ENCODE measurements at regions not wholly inside any gene's neighbourhood (a gene's known extent, or its start where the extent isn't known, plus 50 kb on each side); places are given as distances from the start of the nearest gene placed in this dataset.

DNA sequence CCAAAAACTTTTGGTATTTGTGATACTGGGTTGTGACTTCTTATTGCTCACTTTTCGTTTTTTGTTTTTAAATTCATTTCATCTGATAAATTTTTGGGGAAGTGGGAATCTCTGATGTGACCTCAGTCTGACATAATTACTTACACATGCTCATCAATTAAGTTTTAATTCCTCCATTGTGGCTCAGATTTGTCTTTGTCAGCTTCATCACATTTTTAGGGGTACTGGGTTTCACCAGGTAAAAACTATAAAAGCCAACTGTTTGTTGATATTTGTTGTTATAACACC is 425.3 kb upstream of the TGFBR2 start:
- H3K4me3 ChIP-seq (ENCODE audit: low read depth in 1 of 5, low read length in 5 of 5): no peak overlapping the region
- no peak overlapping the region for H3K9ac ChIP-seq (ENCODE audit: low read length in 5 of 5)
- no peaks in the 10 kb centered on the region for H3K36me3 ChIP-seq (ENCODE audit: control insufficient read depth in 5 of 5, insufficient read depth in 5 of 5, low read length in 5 of 5)
- H3K27ac ChIP-seq (ENCODE audit: low read depth, low read length): no peak overlapping the region
- H3K4me1 ChIP-seq (ENCODE audit: control insufficient read depth in 5 of 5, insufficient read depth in 5 of 5, low read length in 5 of 5): peaks cover 0 to 10% (median 7%) of the 10 kb centered on the region in 5 donors
- no peaks in the 10 kb centered on the region for H3K27me3 ChIP-seq (ENCODE audit: control insufficient read depth in 5 of 5, insufficient read depth in 4 of 5, low read length in 5 of 5)
- no peaks in the 10 kb centered on the region for H3K9me3 ChIP-seq (ENCODE audit: control insufficient read depth in 5 of 5, low read length in 5 of 5)

DNA sequence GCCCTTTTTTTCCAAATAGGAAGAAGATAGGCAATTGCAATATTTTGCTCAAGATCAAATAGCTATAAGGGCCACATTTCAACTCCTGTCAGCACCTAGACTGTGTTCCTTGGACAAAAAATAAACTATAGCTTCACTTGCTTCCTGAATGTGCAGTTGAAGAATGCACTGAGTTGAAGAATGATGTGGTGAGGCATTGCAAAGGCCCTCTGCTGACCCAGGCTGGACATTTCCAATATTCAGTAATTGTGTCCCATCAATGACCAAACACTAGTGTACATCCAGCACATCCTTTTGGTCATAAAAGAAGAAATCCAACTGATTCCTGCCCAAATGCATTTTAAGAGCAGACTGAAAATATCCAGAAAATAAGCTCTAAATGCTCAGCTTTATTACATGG is 424.8 kb upstream of the TGFBR2 start:
- no peak overlapping the region for H3K27ac ChIP-seq (ENCODE audit: low read depth, low read length)
- H3K4me1 ChIP-seq (ENCODE audit: control insufficient read depth in 5 of 5, insufficient read depth in 5 of 5, low read length in 5 of 5): peaks cover 0 to 10% (median 7%) of the 10 kb centered on the region in 5 donors
- H3K9ac ChIP-seq (ENCODE audit: low read length in 5 of 5): no peak overlapping the region
- no peaks in the 10 kb centered on the region for H3K36me3 ChIP-seq (ENCODE audit: control insufficient read depth in 5 of 5, insufficient read depth in 5 of 5, low read length in 5 of 5)
- H3K27me3 ChIP-seq (ENCODE audit: control insufficient read depth in 5 of 5, insufficient read depth in 4 of 5, low read length in 5 of 5): no peaks in the 10 kb centered on the region
- H3K9me3 ChIP-seq (ENCODE audit: control insufficient read depth in 5 of 5, low read length in 5 of 5): no peaks in the 10 kb centered on the region
- H3K4me3 ChIP-seq (ENCODE audit: low read depth in 1 of 5, low read length in 5 of 5): no peak overlapping the region

DNA sequence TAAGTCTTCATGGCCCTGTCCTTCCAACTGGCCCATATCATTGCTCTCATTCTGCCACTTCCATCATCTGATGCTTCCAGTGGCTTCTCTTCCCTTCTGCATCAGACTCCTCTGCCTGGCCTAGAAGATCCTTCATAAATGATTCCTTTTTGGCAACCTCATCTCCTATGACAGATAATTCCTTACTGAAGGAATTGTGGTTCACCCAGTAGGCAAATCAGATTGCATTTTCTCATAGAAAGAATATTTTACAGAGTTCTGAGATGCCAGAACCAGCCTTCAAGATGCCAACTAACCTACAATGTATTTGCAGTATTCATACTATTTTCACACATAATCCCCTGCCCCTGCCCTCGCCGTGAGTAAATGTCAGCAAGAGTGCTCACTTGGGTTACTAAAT is 423.0 kb upstream of the TGFBR2 start:
- H3K4me1 ChIP-seq (ENCODE audit: control insufficient read depth in 5 of 5, insufficient read depth in 5 of 5, low read length in 5 of 5): peaks cover 0 to 14% (median 7%) of the 10 kb centered on the region in 5 donors
- H3K27ac ChIP-seq (ENCODE audit: low read depth, low read length): no peak overlapping the region
- no peaks in the 10 kb centered on the region for H3K27me3 ChIP-seq (ENCODE audit: control insufficient read depth in 5 of 5, insufficient read depth in 4 of 5, low read length in 5 of 5)
- no peak overlapping the region for H3K4me3 ChIP-seq (ENCODE audit: low read depth in 1 of 5, low read length in 5 of 5)
- H3K36me3 ChIP-seq (ENCODE audit: control insufficient read depth in 5 of 5, insufficient read depth in 5 of 5, low read length in 5 of 5): no peaks in the 10 kb centered on the region
- H3K9me3 ChIP-seq (ENCODE audit: control insufficient read depth in 5 of 5, low read length in 5 of 5): no peaks in the 10 kb centered on the region
- no peak overlapping the region for H3K9ac ChIP-seq (ENCODE audit: low read length in 5 of 5)

DNA sequence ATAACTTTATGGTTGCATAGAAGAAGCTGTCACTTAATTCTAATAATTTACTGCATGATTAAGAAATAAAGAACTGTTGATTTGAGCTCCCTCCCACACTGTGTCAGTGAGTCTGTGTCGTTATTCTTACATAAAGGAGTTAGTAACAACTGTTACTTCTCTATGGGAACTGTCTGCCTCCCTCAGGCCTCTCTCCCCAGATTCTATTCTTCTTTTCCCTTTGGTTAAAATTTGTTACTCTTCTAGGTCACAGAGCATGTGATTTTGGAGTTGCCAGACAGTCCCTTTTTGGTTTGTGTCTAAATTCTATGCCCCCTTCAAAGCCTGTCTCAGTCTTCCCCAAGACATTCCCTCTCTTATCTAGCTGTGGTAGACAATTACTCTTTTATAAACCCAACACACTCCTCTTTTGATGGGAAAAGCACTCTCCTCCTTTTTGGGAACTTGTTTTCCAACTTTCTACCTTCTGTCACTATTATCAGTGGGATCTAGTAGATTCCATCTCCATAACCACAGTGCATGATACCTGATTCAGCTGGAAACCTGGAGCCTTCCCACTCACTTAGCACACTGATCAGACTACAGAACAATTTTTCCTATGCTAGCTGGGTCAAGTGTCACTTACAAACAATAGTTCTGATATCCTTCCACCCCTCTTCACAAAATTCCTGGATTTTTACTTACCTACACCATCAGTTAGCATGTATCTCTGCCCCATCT is 422.1 kb upstream of the TGFBR2 start:
- Histone ChIP-seq H3K9me3 (ENCODE audit: control insufficient read depth in 5 of 5, low read length in 5 of 5) (no peaks in the 10 kb centered on the region), H3K4me1 (ENCODE audit: control insufficient read depth in 5 of 5, insufficient read depth in 5 of 5, low read length in 5 of 5) (peaks cover 0 to 14% (median 7%) of the 10 kb centered on the region in 5 donors), H3K36me3 (ENCODE audit: control insufficient read depth in 5 of 5, insufficient read depth in 5 of 5, low read length in 5 of 5) (no peaks in the 10 kb centered on the region), H3K9ac (ENCODE audit: low read length in 5 of 5) (no peak overlapping the region), H3K27me3 (ENCODE audit: control insufficient read depth in 5 of 5, insufficient read depth in 4 of 5, low read length in 5 of 5) (no peaks in the 10 kb centered on the region), H3K27ac (ENCODE audit: low read depth, low read length) (no peak overlapping the region), H3K4me3 (ENCODE audit: low read depth in 1 of 5, low read length in 5 of 5) (no peak overlapping the region)

DNA sequence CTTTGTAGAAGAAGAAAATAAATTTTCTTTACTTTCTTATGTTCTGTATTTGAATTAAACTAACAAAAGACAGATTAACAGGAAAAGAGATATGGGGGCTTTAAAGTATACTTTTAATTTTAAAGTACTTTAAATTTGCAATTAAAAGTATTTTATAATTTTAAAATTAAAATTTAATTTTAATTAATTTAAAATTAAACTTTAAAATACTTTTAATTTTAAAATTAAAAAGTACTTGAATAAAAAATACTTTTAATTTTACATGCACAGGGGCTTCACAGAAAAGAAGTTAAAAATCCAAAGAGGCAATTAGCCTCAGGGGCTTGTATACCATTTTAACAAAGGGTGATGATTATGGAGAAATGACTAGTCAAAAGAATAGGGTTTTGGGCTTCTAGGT is 420.5 kb upstream of the TGFBR2 start:
- no peaks in the 10 kb centered on the region for H3K27me3 ChIP-seq (ENCODE audit: control insufficient read depth in 5 of 5, insufficient read depth in 4 of 5, low read length in 5 of 5)
- H3K4me3 ChIP-seq (ENCODE audit: low read depth in 1 of 5, low read length in 5 of 5): no peak overlapping the region
- H3K27ac ChIP-seq (ENCODE audit: low read depth, low read length): no peak overlapping the region
- H3K36me3 ChIP-seq (ENCODE audit: control insufficient read depth in 5 of 5, insufficient read depth in 5 of 5, low read length in 5 of 5): no peaks in the 10 kb centered on the region
- peaks cover 0 to 8% (median 2%) of the 10 kb centered on the region in 5 donors for H3K4me1 ChIP-seq (ENCODE audit: control insufficient read depth in 5 of 5, insufficient read depth in 5 of 5, low read length in 5 of 5)
- H3K9ac ChIP-seq (ENCODE audit: low read length in 5 of 5): no peak overlapping the region
- no peaks in the 10 kb centered on the region for H3K9me3 ChIP-seq (ENCODE audit: control insufficient read depth in 5 of 5, low read length in 5 of 5)

DNA sequence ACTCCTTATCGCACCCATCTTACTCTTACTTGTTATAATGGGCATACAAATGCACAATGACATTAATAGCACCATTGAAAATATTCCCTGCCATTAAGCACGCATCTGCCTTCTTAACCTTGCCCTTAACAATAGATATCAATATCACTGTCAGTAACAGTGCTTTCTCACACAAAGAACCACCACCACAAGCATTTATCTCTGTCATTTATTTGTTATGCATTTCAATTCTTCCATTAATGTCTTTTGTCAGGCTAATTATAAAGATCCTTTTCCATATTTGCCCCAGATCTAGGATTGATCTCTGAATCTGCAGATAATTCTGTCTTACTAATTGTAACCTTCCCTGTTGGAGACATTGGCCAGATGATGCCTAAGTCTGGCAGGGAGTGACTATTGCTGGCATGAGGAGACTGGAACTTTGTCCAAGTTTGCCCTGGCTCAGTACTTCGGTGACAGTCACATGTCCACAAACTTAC is 419.6 kb upstream of the TGFBR2 start:
- H3K27ac ChIP-seq (ENCODE audit: low read depth, low read length): no peak overlapping the region
- H3K4me1 ChIP-seq (ENCODE audit: control insufficient read depth in 5 of 5, insufficient read depth in 5 of 5, low read length in 5 of 5): peaks cover 0 to 6% (median 0%) of the 10 kb centered on the region in 5 donors
- H3K36me3 ChIP-seq (ENCODE audit: control insufficient read depth in 5 of 5, insufficient read depth in 5 of 5, low read length in 5 of 5): no peaks in the 10 kb centered on the region
- no peaks in the 10 kb centered on the region for H3K9me3 ChIP-seq (ENCODE audit: control insufficient read depth in 5 of 5, low read length in 5 of 5)
- no peak overlapping the region for H3K9ac ChIP-seq (ENCODE audit: low read length in 5 of 5)
- no peak overlapping the region for H3K4me3 ChIP-seq (ENCODE audit: low read depth in 1 of 5, low read length in 5 of 5)
- no peaks in the 10 kb centered on the region for H3K27me3 ChIP-seq (ENCODE audit: control insufficient read depth in 5 of 5, insufficient read depth in 4 of 5, low read length in 5 of 5)

DNA sequence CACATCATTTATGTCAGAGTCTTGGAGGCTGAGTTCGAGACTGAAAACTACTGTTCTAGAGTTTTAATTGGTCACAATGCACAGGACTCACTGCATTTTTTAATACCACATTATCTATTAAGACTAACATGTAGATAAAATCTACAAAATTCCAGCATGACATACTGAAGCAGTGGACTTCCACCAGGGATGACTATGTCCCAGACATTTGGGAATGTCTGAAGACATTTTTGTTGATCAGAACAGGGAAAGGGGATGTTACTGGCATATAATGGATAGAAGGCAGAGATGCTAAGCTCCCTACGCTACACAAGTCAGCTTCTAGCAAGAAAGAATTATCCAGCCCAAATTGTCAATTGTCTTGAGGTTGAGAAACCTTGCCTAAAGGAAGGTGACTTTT is 419.0 kb upstream of the TGFBR2 start:
- Histone ChIP-seq H3K27me3 (ENCODE audit: control insufficient read depth in 5 of 5, insufficient read depth in 4 of 5, low read length in 5 of 5) (no peaks in the 10 kb centered on the region), H3K9ac (ENCODE audit: low read length in 5 of 5) (no peak overlapping the region), H3K4me3 (ENCODE audit: low read depth in 1 of 5, low read length in 5 of 5) (no peak overlapping the region), H3K27ac (ENCODE audit: low read depth, low read length) (no peak overlapping the region), H3K36me3 (ENCODE audit: control insufficient read depth in 5 of 5, insufficient read depth in 5 of 5, low read length in 5 of 5) (no peaks in the 10 kb centered on the region), H3K4me1 (ENCODE audit: control insufficient read depth in 5 of 5, insufficient read depth in 5 of 5, low read length in 5 of 5) (peaks cover 0 to 6% (median 0%) of the 10 kb centered on the region in 5 donors), H3K9me3 (ENCODE audit: control insufficient read depth in 5 of 5, low read length in 5 of 5) (no peaks in the 10 kb centered on the region)

DNA sequence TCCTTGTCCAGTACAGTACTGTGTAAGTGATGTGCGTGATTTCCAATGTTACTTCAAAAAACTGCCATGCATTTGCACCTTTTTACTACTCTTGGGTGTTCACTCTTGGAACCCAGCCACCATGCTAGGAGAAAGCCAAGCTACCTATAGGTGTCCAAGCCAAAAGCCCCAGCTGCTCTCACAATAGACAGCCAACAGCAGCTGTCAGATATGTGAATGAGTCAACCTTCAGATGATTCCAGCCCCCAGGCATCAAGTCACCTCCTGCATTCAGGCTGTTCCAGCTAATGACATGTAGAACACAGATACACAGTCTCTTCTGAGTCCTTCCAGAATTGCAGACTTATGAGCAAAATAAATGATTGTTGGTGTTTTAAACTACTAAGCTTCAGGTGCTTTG is 417.7 kb upstream of the TGFBR2 start:
- H3K4me3 ChIP-seq (ENCODE audit: low read depth in 1 of 5, low read length in 5 of 5): no peak overlapping the region
- H3K9me3 ChIP-seq (ENCODE audit: control insufficient read depth in 5 of 5, low read length in 5 of 5): no peaks in the 10 kb centered on the region
- H3K36me3 ChIP-seq (ENCODE audit: control insufficient read depth in 5 of 5, insufficient read depth in 5 of 5, low read length in 5 of 5): no peaks in the 10 kb centered on the region
- H3K9ac ChIP-seq (ENCODE audit: low read length in 5 of 5): no peak overlapping the region
- H3K4me1 ChIP-seq (ENCODE audit: control insufficient read depth in 5 of 5, insufficient read depth in 5 of 5, low read length in 5 of 5): peaks cover 0 to 6% (median 0%) of the 10 kb centered on the region in 5 donors
- H3K27me3 ChIP-seq (ENCODE audit: control insufficient read depth in 5 of 5, insufficient read depth in 4 of 5, low read length in 5 of 5): no peaks in the 10 kb centered on the region
- no peak overlapping the region for H3K27ac ChIP-seq (ENCODE audit: low read depth, low read length)

DNA sequence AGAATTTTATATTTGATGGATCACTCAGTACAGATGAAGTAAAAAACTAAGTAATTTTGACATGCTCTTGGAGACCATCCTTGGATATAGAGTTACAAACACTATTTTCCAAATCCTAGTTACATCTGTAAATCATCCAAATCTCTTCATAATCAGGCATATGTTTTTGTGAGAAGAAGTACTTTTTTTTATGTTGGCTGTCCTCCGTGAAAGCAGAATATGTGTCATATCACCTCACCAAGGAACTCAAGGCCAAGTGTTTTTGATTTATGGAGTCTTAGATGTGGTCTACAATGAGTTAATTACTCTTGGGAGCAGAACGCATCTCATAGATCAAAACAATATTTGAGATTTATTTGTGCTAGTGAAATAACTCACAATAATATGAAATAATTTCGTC is 416.5 kb upstream of the TGFBR2 start:
- H3K27me3 ChIP-seq (ENCODE audit: control insufficient read depth in 5 of 5, insufficient read depth in 4 of 5, low read length in 5 of 5): no peaks in the 10 kb centered on the region

DNA sequence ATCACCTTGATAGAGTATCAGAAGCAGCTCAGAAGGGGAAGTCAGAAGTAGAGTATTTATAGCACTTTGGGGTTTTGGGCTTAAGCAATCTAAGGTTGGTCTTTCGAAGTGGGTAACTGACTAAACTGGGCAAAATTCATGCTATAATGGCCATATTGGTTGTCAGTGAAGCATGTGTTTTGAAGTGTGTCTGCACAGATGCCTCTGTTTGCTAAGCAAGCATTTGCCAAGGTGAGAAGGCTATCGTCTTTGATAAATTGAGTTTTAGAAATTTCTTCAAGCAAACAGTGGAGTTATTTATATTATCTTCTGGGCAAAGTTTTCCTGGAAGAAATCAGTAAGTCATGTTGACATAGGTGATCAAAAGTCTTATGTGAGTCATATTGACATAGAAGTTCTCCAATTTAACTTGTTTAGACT is 412.8 kb upstream of the TGFBR2 start:
- peaks cover 0 to 21% (median 0%) of the 10 kb centered on the region in 5 donors for H3K4me1 ChIP-seq (ENCODE audit: control insufficient read depth in 5 of 5, insufficient read depth in 5 of 5, low read length in 5 of 5)
- H3K27ac ChIP-seq (ENCODE audit: low read depth, low read length): no peak overlapping the region
- no peaks in the 10 kb centered on the region for H3K27me3 ChIP-seq (ENCODE audit: control insufficient read depth in 5 of 5, insufficient read depth in 4 of 5, low read length in 5 of 5)
- no peak overlapping the region for H3K4me3 ChIP-seq (ENCODE audit: low read depth in 1 of 5, low read length in 5 of 5)
- no peaks in the 10 kb centered on the region for H3K9me3 ChIP-seq (ENCODE audit: control insufficient read depth in 5 of 5, low read length in 5 of 5)
- no peak overlapping the region for H3K9ac ChIP-seq (ENCODE audit: low read length in 5 of 5)
- no peaks in the 10 kb centered on the region for H3K36me3 ChIP-seq (ENCODE audit: control insufficient read depth in 5 of 5, insufficient read depth in 5 of 5, low read length in 5 of 5)

More for the DNA sequence above, 416.5 kb upstream of the TGFBR2 start:
- Histone ChIP-seq H3K9ac (ENCODE audit: low read length in 5 of 5) (no peak overlapping the region), H3K36me3 (ENCODE audit: control insufficient read depth in 5 of 5, insufficient read depth in 5 of 5, low read length in 5 of 5) (no peaks in the 10 kb centered on the region), H3K27ac (ENCODE audit: low read depth, low read length) (no peak overlapping the region), H3K9me3 (ENCODE audit: control insufficient read depth in 5 of 5, low read length in 5 of 5) (no peaks in the 10 kb centered on the region), H3K4me3 (ENCODE audit: low read depth in 1 of 5, low read length in 5 of 5) (no peak overlapping the region), H3K4me1 (ENCODE audit: control insufficient read depth in 5 of 5, insufficient read depth in 5 of 5, low read length in 5 of 5) (peaks cover 0 to 4% (median 0%) of the 10 kb centered on the region in 5 donors)
